H1 (cell line): ENCODE measurements at regions not wholly inside any gene's neighbourhood (a gene's known extent, or its start where the extent isn't known, plus 50 kb on each side); places are given as distances from the start of the nearest gene placed in this dataset.

Source experiments
- BACH1 ChIP-seq: IDR thresholded peaks from 2 replicates; pipeline ENCODE4 v1.6.1; 2012; ENCODE audit warnings: low read length, improper control_type of control experiment
- CREB1 ChIP-seq: IDR thresholded peaks from 2 replicates; pipeline ENCODE4 v1.6.1; 2012; ENCODE audit warnings: inconsistent platforms
- FOSL1 ChIP-seq: IDR thresholded peaks from 2 replicates; pipeline ENCODE4 v1.6.1; 2011; ENCODE audit warnings: mild to moderate bottlenecking, low read depth, low read length, moderate library complexity; ENCODE audit not compliant: insufficient read depth
- PHF8 ChIP-seq: fragments of 200-600 bp; sonication (generic); conservative IDR thresholded peaks from 2 replicates; pipeline ENCODE4 v1.7.1; 2012; ENCODE audit warnings: low read depth, mild to moderate bottlenecking, inconsistent platforms, low read length, moderate library complexity
- TCF12 ChIP-seq: IDR thresholded peaks from 2 replicates; pipeline ENCODE4 v1.6.1; 2011; ENCODE audit warnings: low read depth, mild to moderate bottlenecking, low read length
- TF ChIP-seq, protein P1 (sequence below): fragments of 300-600 bp; sonication (generic); IDR thresholded peaks from 2 replicates; pipeline ENCODE4 v1.7.1; 2012; ENCODE audit warnings: low read length, moderate library complexity, mild to moderate bottlenecking, inconsistent platforms; ENCODE audit not compliant: insufficient replicate concordance

DNA sequence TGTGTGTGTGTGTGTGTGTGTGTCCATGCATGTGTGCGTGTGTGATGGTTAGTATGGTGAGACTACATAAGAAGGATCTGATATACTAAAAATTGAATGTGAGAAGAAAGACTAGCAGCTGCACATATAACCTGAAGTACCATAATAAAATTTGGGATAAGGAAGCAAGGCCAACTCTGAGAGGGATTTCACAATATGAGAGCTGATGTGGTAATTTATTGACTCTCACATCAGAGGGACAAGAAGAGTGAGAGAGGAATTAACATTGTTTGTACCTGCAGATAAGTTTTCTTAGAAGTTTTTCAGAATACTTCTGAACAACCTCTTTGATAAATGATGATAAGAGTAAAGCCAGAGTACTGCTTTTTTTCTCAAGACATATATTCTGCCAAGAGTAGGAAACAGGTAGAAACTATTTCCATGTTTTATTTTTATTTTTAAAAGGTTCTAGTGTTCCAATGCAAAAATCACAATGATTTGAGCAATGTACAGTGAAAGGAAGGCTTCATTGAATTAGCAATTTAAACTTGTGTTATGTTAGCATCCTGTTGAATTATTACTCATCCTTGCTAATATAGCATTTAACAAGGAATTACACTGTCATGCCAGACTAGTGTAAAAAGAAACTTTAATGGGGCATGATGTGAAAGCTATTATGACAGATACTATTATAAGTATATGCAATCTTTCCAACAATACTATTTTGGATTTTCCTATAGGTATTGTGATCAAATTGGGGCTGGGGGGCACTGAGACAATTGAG lies 415.5 kb upstream of the ARPP21 start (continued):
- TF ChIP-seq, protein P1, sequence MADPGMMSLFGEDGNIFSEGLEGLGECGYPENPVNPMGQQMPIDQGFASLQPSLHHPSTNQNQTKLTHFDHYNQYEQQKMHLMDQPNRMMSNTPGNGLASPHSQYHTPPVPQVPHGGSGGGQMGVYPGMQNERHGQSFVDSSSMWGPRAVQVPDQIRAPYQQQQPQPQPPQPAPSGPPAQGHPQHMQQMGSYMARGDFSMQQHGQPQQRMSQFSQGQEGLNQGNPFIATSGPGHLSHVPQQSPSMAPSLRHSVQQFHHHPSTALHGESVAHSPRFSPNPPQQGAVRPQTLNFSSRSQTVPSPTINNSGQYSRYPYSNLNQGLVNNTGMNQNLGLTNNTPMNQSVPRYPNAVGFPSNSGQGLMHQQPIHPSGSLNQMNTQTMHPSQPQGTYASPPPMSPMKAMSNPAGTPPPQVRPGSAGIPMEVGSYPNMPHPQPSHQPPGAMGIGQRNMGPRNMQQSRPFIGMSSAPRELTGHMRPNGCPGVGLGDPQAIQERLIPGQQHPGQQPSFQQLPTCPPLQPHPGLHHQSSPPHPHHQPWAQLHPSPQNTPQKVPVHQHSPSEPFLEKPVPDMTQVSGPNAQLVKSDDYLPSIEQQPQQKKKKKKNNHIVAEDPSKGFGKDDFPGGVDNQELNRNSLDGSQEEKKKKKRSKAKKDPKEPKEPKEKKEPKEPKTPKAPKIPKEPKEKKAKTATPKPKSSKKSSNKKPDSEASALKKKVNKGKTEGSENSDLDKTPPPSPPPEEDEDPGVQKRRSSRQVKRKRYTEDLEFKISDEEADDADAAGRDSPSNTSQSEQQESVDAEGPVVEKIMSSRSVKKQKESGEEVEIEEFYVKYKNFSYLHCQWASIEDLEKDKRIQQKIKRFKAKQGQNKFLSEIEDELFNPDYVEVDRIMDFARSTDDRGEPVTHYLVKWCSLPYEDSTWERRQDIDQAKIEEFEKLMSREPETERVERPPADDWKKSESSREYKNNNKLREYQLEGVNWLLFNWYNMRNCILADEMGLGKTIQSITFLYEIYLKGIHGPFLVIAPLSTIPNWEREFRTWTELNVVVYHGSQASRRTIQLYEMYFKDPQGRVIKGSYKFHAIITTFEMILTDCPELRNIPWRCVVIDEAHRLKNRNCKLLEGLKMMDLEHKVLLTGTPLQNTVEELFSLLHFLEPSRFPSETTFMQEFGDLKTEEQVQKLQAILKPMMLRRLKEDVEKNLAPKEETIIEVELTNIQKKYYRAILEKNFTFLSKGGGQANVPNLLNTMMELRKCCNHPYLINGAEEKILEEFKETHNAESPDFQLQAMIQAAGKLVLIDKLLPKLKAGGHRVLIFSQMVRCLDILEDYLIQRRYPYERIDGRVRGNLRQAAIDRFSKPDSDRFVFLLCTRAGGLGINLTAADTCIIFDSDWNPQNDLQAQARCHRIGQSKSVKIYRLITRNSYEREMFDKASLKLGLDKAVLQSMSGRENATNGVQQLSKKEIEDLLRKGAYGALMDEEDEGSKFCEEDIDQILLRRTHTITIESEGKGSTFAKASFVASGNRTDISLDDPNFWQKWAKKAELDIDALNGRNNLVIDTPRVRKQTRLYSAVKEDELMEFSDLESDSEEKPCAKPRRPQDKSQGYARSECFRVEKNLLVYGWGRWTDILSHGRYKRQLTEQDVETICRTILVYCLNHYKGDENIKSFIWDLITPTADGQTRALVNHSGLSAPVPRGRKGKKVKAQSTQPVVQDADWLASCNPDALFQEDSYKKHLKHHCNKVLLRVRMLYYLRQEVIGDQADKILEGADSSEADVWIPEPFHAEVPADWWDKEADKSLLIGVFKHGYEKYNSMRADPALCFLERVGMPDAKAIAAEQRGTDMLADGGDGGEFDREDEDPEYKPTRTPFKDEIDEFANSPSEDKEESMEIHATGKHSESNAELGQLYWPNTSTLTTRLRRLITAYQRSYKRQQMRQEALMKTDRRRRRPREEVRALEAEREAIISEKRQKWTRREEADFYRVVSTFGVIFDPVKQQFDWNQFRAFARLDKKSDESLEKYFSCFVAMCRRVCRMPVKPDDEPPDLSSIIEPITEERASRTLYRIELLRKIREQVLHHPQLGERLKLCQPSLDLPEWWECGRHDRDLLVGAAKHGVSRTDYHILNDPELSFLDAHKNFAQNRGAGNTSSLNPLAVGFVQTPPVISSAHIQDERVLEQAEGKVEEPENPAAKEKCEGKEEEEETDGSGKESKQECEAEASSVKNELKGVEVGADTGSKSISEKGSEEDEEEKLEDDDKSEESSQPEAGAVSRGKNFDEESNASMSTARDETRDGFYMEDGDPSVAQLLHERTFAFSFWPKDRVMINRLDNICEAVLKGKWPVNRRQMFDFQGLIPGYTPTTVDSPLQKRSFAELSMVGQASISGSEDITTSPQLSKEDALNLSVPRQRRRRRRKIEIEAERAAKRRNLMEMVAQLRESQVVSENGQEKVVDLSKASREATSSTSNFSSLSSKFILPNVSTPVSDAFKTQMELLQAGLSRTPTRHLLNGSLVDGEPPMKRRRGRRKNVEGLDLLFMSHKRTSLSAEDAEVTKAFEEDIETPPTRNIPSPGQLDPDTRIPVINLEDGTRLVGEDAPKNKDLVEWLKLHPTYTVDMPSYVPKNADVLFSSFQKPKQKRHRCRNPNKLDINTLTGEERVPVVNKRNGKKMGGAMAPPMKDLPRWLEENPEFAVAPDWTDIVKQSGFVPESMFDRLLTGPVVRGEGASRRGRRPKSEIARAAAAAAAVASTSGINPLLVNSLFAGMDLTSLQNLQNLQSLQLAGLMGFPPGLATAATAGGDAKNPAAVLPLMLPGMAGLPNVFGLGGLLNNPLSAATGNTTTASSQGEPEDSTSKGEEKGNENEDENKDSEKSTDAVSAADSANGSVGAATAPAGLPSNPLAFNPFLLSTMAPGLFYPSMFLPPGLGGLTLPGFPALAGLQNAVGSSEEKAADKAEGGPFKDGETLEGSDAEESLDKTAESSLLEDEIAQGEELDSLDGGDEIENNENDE = no peak
- no peak for TF ChIP-seq FOSL1
- no peak for TF ChIP-seq PHF8
- TF ChIP-seq TCF12 = no peak
- no peak for TF ChIP-seq CREB1
- TF ChIP-seq BACH1 = no peak
